KOPT-K1 (cell line): ENCODE measurements at regions not wholly inside any gene's neighbourhood (a gene's known extent, or its start where the extent isn't known, plus 50 kb on each side); places are given as distances from the start of the nearest gene placed in this dataset.
"Not testable (repeated sequence)": the region's sequence is repeated elsewhere in the genome, so short reads cannot be mapped to it uniquely, and the experiment has no call there.

Source experiments
- H3K27ac ChIP-seq: fragments of 200-600 bp; sonication (generic); 2 replicates; pipeline ENCODE4 v1.5.1; 2016; ENCODE audit warnings: antibody characterized with exemption, mild to moderate bottlenecking, low read depth, low read length; ENCODE audit not compliant: poor library complexity, severe bottlenecking
- H3K36me3 ChIP-seq: fragments of 200-600 bp; sonication (generic); 2 replicates; pipeline ENCODE4 v1.5.1; 2017; ENCODE audit warnings: antibody characterized with exemption, mild to moderate bottlenecking, low read length, moderate library complexity; ENCODE audit not compliant: insufficient read depth
- H3K9me3 ChIP-seq: fragments of 200-600 bp; sonication (generic); 2 replicates; pipeline ENCODE4 v1.5.1; 2017; ENCODE audit warnings: antibody characterized with exemption, low read length, mild to moderate bottlenecking; ENCODE audit not compliant: insufficient read depth, poor library complexity, severe bottlenecking

GRCh38 chr9:19931098-19931890, 142.5 kb upstream of the SLC24A2 start:
- no peaks in the 10 kb centered on the region for H3K36me3 ChIP-seq
- H3K27ac ChIP-seq, result no peak overlapping the region

GRCh38 chr9:19927560-19927959, 138.7 kb upstream of the SLC24A2 start:
- no peaks in the 10 kb centered on the region for H3K9me3 ChIP-seq
- no peaks in the 10 kb centered on the region for H3K36me3 ChIP-seq

More at GRCh38 chr9:19931098-19931890, 142.5 kb upstream of the SLC24A2 start:
- no peaks in the 10 kb centered on the region for H3K9me3 ChIP-seq

GRCh38 chr9:19926774-19927173, 137.9 kb upstream of the SLC24A2 start:
- no peaks in the 10 kb centered on the region for H3K9me3 ChIP-seq
- H3K36me3 ChIP-seq, result no peaks in the 10 kb centered on the region
- H3K27ac ChIP-seq, result no peak overlapping the region

More at GRCh38 chr9:19927560-19927959, 138.7 kb upstream of the SLC24A2 start:
- H3K27ac ChIP-seq, result no peak overlapping the region

- no peak overlapping the region for H3K27ac ChIP-seq
Observed at GRCh38 chr9:19925674-19926503, 137.1 kb upstream of the SLC24A2 start.

GRCh38 chr9:19924080-19924479, 135.2 kb upstream of the SLC24A2 start:
- H3K27ac ChIP-seq, result no peak overlapping the region
- H3K36me3 ChIP-seq, result no peaks in the 10 kb centered on the region
- H3K9me3 ChIP-seq, result no peaks in the 10 kb centered on the region

More at GRCh38 chr9:19925674-19926503, 137.1 kb upstream of the SLC24A2 start:
- Histone ChIP-seq H3K36me3 (no peaks in the 10 kb centered on the region), H3K9me3 (no peaks in the 10 kb centered on the region)

GRCh38 chr9:19922476-19923118, 133.8 kb upstream of the SLC24A2 start:
- Histone ChIP-seq H3K9me3 (no peaks in the 10 kb centered on the region), H3K27ac (no peak overlapping the region), H3K36me3 (no peaks in the 10 kb centered on the region)

- H3K36me3 ChIP-seq, result no peaks in the 10 kb centered on the region
Observed at GRCh38 chr9:19920401-19920800, 131.6 kb upstream of the SLC24A2 start.

GRCh38 chr9:19918630-19919029, 129.8 kb upstream of the SLC24A2 start:
- no peaks in the 10 kb centered on the region for H3K36me3 ChIP-seq
- H3K9me3 ChIP-seq, result no peaks in the 10 kb centered on the region
- H3K27ac ChIP-seq, result no peak overlapping the region

More at GRCh38 chr9:19920401-19920800, 131.6 kb upstream of the SLC24A2 start:
- no peak overlapping the region for H3K27ac ChIP-seq
- H3K9me3 ChIP-seq, result no peaks in the 10 kb centered on the region

- Histone ChIP-seq H3K27ac (no peak overlapping the region), H3K36me3 (no peaks in the 10 kb centered on the region), H3K9me3 (no peaks in the 10 kb centered on the region)
Observed at GRCh38 chr9:19914044-19914443, 125.2 kb upstream of the SLC24A2 start.

- Histone ChIP-seq H3K36me3 (no peaks in the 10 kb centered on the region), H3K27ac (no peak overlapping the region), H3K9me3 (no peaks in the 10 kb centered on the region)
Observed at GRCh38 chr9:19913151-19913550, 124.3 kb upstream of the SLC24A2 start.

GRCh38 chr9:19903076-19903475, 114.2 kb upstream of the SLC24A2 start:
- Histone ChIP-seq H3K9me3 (no peaks in the 10 kb centered on the region), H3K27ac (no peak overlapping the region), H3K36me3 (no peaks in the 10 kb centered on the region)

- no peak overlapping the region for H3K27ac ChIP-seq
- H3K36me3 ChIP-seq, result no peaks in the 10 kb centered on the region
Observed at GRCh38 chr9:19901586-19901985, 112.7 kb upstream of the SLC24A2 start.

GRCh38 chr9:19896161-19896560, 107.3 kb upstream of the SLC24A2 start:
- no peaks in the 10 kb centered on the region for H3K9me3 ChIP-seq
- no peaks in the 10 kb centered on the region for H3K36me3 ChIP-seq
- H3K27ac ChIP-seq, result no peak overlapping the region

More at GRCh38 chr9:19901586-19901985, 112.7 kb upstream of the SLC24A2 start:
- H3K9me3 ChIP-seq, result no peaks in the 10 kb centered on the region

GRCh38 chr9:19895578-19895977, 106.7 kb upstream of the SLC24A2 start:
- H3K36me3 ChIP-seq, H3K27ac ChIP-seq, H3K9me3 ChIP-seq: not testable (repeated sequence)

- H3K27ac ChIP-seq, result no peak overlapping the region
- no peaks in the 10 kb centered on the region for H3K36me3 ChIP-seq
- no peaks in the 10 kb centered on the region for H3K9me3 ChIP-seq
Observed at GRCh38 chr9:19895006-19895405, 106.2 kb upstream of the SLC24A2 start.
